ENCODE measurements at regions not wholly inside any gene's neighbourhood (a gene's known extent, or its start where the extent isn't known, plus 50 kb on each side); places are given as distances from the start of the nearest gene placed in this dataset.

DNA sequence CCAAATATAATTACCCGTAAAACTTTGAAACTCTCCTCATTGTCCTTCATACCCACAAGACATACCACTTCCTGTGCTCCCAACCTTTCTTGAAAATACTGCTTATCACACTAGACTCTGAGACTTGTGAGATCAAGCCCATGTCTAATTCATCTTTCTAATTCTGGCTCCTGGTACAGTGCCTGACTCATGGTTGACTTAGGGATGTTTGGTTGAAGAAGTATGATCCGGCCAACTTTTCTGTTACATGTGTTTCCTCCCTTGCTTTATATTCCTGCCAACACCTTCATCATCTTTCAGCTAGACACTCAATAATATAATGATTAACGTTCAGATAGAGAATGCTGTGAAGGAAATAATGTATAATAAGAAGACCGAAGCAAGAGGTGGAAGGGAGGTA, 58.2 kb downstream of the MEX3B start:
- no peaks in the 10 kb centered on the region for H3K27me3 ChIP-seq
- no peaks in the 10 kb centered on the region for H3K4me1 ChIP-seq
- no peaks in the 10 kb centered on the region for H3K36me3 ChIP-seq (replicated peaks in 1 of 2; ENCODE audit: insufficient read depth in 1 of 2, low read depth in 2 of 2)
- intact Hi-C loops (cut with DNase I): no loop called here
- WGBS, 2 donors: 72 to 79% methylated on average over 4 of the region's 4 CpGs
- H3K9me3 ChIP-seq: no peaks in the 10 kb centered on the region
- no peak for DNase-seq
- no peak overlapping the region for H3K4me3 ChIP-seq
- ATAC-seq: no peak
- no peak for TF ChIP-seq POLR2A (IDR thresholded peaks at IDR 0.05)
- TF ChIP-seq, protein P1, sequence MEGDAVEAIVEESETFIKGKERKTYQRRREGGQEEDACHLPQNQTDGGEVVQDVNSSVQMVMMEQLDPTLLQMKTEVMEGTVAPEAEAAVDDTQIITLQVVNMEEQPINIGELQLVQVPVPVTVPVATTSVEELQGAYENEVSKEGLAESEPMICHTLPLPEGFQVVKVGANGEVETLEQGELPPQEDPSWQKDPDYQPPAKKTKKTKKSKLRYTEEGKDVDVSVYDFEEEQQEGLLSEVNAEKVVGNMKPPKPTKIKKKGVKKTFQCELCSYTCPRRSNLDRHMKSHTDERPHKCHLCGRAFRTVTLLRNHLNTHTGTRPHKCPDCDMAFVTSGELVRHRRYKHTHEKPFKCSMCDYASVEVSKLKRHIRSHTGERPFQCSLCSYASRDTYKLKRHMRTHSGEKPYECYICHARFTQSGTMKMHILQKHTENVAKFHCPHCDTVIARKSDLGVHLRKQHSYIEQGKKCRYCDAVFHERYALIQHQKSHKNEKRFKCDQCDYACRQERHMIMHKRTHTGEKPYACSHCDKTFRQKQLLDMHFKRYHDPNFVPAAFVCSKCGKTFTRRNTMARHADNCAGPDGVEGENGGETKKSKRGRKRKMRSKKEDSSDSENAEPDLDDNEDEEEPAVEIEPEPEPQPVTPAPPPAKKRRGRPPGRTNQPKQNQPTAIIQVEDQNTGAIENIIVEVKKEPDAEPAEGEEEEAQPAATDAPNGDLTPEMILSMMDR (IDR thresholded peaks at IDR 0.05): no peak
- no peak overlapping the region for H3K27ac ChIP-seq

DNA sequence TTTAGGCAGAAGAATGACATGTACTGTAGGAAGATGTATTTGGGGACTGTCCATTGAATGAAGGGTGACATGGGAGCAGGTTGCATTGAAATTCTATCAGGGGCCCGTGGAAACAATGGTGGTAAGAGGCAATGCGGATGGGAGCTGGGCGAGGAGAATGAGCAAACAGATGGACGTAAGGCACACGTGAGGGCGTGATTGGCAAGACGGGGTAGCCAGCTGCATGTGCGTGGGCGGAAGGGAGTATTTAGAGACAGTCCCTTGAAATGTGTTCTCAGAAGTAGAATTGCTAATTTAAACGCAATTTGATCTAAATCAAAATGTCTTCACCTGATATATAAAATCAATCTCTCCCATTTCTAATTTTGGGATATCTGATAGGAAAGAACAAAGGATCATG, 62.3 kb downstream of the MEX3B start:
- H3K4me3 ChIP-seq: no peak overlapping the region
- no peak overlapping the region for H3K27ac ChIP-seq
- no peaks in the 10 kb centered on the region for H3K27me3 ChIP-seq
- TF ChIP-seq POLR2A (IDR thresholded peaks at IDR 0.05): no peak
- TF ChIP-seq, protein P1 (IDR thresholded peaks at IDR 0.05): no peak
- no peak for ATAC-seq
- H3K36me3 ChIP-seq (replicated peaks in 1 of 2; ENCODE audit: insufficient read depth in 1 of 2, low read depth in 2 of 2): no peaks in the 10 kb centered on the region
- H3K4me1 ChIP-seq: no peaks in the 10 kb centered on the region
- intact Hi-C loops (cut with DNase I): no loop called here
- no peaks in the 10 kb centered on the region for H3K9me3 ChIP-seq
- 79 to 82% methylated on average over 10 of the region's 10 CpGs for WGBS, 2 donors
- DNase-seq: no peak

GRCh38 chr15:81982808-81983207, 63.0 kb downstream of the MEX3B start:
- H3K4me3 ChIP-seq: no peak overlapping the region
- ATAC-seq: no peak
- 82 to 84% methylated on average over 5 of the region's 5 CpGs for WGBS, 2 donors
- H3K27me3 ChIP-seq: no peaks in the 10 kb centered on the region
- no peaks in the 10 kb centered on the region for H3K36me3 ChIP-seq (replicated peaks in 1 of 2; ENCODE audit: insufficient read depth in 1 of 2, low read depth in 2 of 2)
- no peak for DNase-seq
- intact Hi-C loops (cut with DNase I): no loop called here
- H3K27ac ChIP-seq: no peak overlapping the region
- no peaks in the 10 kb centered on the region for H3K4me1 ChIP-seq
- peaks cover 0 to 4% (median 0%) of the 10 kb centered on the region in 3 donors for H3K9me3 ChIP-seq
- TF ChIP-seq, protein P1 (IDR thresholded peaks at IDR 0.05): no peak
- TF ChIP-seq POLR2A (IDR thresholded peaks at IDR 0.05): no peak

- Histone ChIP-seq H3K4me1 (no peaks in the 10 kb centered on the region), H3K36me3 (replicated peaks in 1 of 2; ENCODE audit: insufficient read depth in 1 of 2, low read depth in 2 of 2) (no peaks in the 10 kb centered on the region), H3K27ac (no peak overlapping the region), H3K9me3 (peaks cover 0 to 8% (median 0%) of the 10 kb centered on the region in 3 donors), H3K27me3 (no peaks in the 10 kb centered on the region), H3K4me3 (no peak overlapping the region)
- DNase-seq: no peak
- WGBS, 2 donors: 27 to 48% methylated on average over 3 of the region's 3 CpGs
- intact Hi-C loops (cut with DNase I): no loop called here
- ATAC-seq: no peak
- no peak for TF ChIP-seq POLR2A (IDR thresholded peaks at IDR 0.05)
- TF ChIP-seq, protein P1 (IDR thresholded peaks at IDR 0.05): no peak
Observed at GRCh38 chr15:81981908-81982307, 63.9 kb downstream of the MEX3B start.

DNA sequence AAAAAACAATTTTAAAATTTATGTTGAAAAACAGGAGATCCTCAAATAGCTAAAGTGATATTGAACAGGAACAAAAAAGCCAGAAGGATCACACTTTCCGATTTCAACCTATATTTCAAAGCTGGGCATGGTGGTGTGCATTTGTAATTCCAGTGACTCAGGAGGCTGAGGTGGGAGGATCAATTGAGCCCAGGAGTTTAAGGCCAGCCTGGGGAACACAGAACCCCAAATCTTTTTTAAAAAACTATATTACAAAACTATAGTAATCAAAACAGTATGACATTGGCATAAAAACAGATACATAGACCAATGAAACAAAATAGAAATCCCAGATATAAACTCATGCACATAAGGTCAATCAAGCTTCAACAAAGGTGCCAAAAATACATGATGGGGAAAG, 68.4 kb downstream of the MEX3B start:
- DNase-seq (no peak), ATAC-seq (no peak)
- intact Hi-C loops (cut with DNase I): no loop called here
- peaks cover 0 to 8% (median 0%) of the 10 kb centered on the region in 3 donors for H3K9me3 ChIP-seq
- H3K27me3 ChIP-seq: no peaks in the 10 kb centered on the region
- no peak overlapping the region for H3K4me3 ChIP-seq
- no peak for TF ChIP-seq POLR2A (IDR thresholded peaks at IDR 0.05)
- TF ChIP-seq, protein P1 (IDR thresholded peaks at IDR 0.05): no peak
- H3K36me3 ChIP-seq (replicated peaks in 1 of 2; ENCODE audit: insufficient read depth in 1 of 2, low read depth in 2 of 2): no peaks in the 10 kb centered on the region
- WGBS, 2 donors: 79 to 96% methylated on average over 1 of the region's 1 CpG
- no peaks in the 10 kb centered on the region for H3K4me1 ChIP-seq
- no peak overlapping the region for H3K27ac ChIP-seq
